Stomach (tissue), 8 donors: ENCODE measurements at regions not wholly inside any gene's neighbourhood (a gene's known extent, or its start where the extent isn't known, plus 50 kb on each side); places are given as distances from the start of the nearest gene placed in this dataset.
"Not testable (repeated sequence)": the region's sequence is repeated elsewhere in the genome, so short reads cannot be mapped to it uniquely, and the experiment has no call there.

Experiments
- DNase-seq, 2 donors: peaks; one replicate each; pipeline versions ENCODE4 v3.0.0 to v3.0.0-alpha.2; 2013 to 2019
- H3K27ac ChIP-seq, 5 donors: fragments of 200-600 bp in 4 of 5; sonication (generic) in 4 of 5; one replicate each; pipeline ENCODE4 v1.5.1; 2013 to 2019; ENCODE audit warnings: mild to moderate bottlenecking in 1 of 5, moderate library complexity in 1 of 5
- H3K27me3 ChIP-seq, 3 donors: fragments of 200-600 bp; sonication (generic); one replicate each; pipeline ENCODE4 v1.5.1; 2017 to 2019; ENCODE audit warnings: mixed run types in 1 of 3
- H3K36me3 ChIP-seq, 4 donors: fragments of 200-600 bp; sonication (generic); 1 replicate in 3 of 4; 2 replicates in 1 of 4; pipeline ENCODE4 v1.5.1; 2016 to 2019
- H3K4me1 ChIP-seq, 4 donors: fragments of 200-600 bp; sonication (generic); one replicate each; pipeline ENCODE4 v1.5.1; 2016 to 2019
- H3K4me3 ChIP-seq, 4 donors: fragments of 200-600 bp; sonication (generic) in 3 of 4; one replicate each; pipeline ENCODE4 v1.5.1; 2016 to 2019; ENCODE audit warnings: mild to moderate bottlenecking in 1 of 4
- H3K9me3 ChIP-seq, 4 donors: fragments of 200-600 bp; sonication (generic); one replicate each; pipeline ENCODE4 v1.5.1; 2016 to 2019
- CTCF ChIP-seq, 7 experiments: fragments of 450-650 bp in 4 of 7; fragments of 200-600 bp in 3 of 7; sonication (generic) in 3 of 7; IDR thresholded peaks; one replicate each; pipeline ENCODE4 v1.5.1; 2016 to 2019; ENCODE audit warnings: antibody characterized with exemption in 7 of 7, control low read depth in 2 of 7, mild to moderate bottlenecking in 1 of 7
- EP300 ChIP-seq: sonication (generic); formaldehyde crosslinking; IDR thresholded peaks from one replicate; pipeline ENCODE4 v1.6.1; 2017; ENCODE audit warnings: antibody characterized with exemption
- POLR2A ChIP-seq, 4 donors: fragments of 450-650 bp; IDR thresholded peaks; one replicate each; pipeline ENCODE4 v1.6.1; 2016; ENCODE audit warnings: antibody characterized with exemption in 4 of 4, control low read depth in 2 of 4, mild to moderate bottlenecking in 1 of 4, moderate library complexity in 1 of 4
- POLR2AphosphoS5 ChIP-seq, 3 donors: sonication (generic); formaldehyde crosslinking; IDR thresholded peaks; one replicate each; pipeline ENCODE4 v1.6.1; 2016; ENCODE audit warnings: antibody characterized with exemption in 3 of 3
- WGBS, 5 donors: extraction: QIAGEN DNeasy Blood & Tissue Kit in 3 of 5; methylation state at CpG; one replicate each; pipeline versions ENCODE4 v1.1.5 to v1.1.7; 2013 to 2018; 5-methylcytosine and 5-hydroxymethylcytosine counted together
- intact Hi-C: fragments of 100-400 bp; cut with DNase I; formaldehyde crosslinking; loops from one replicate; pipeline ENCODE4 v1.15.1; 2023; ENCODE audit warnings: low total_unique reads
- donor health status: healthy with polysubstance abuse.
- donor health status: Bipolar disorder and iron deficiency.
- donor health status: healthy.

GRCh38 chr5:2071562-2071961 lies 188.8 kb upstream of the IRX4 start:
- Histone ChIP-seq H3K4me3 (no peak overlapping the region), H3K9me3 (peaks cover 0 to 4% (median 0%) of the 10 kb centered on the region in 4 donors), H3K4me1 (no peaks in the 10 kb centered on the region), H3K27me3 (peaks cover 0 to 10% (median 0%) of the 10 kb centered on the region in 3 donors), H3K36me3 (no peaks in the 10 kb centered on the region), H3K27ac (no peak overlapping the region)
- intact Hi-C loops: no loop called here
- 88 to 96% (median 93%) methylated on average over 5 of the region's 5 CpGs for WGBS, 5 donors
- DNase-seq: no peak
- TF ChIP-seq EP300 (no peak), POLR2A (IDR thresholded peaks at IDR 0.05) (no peak), POLR2AphosphoS5 (IDR thresholded peaks at IDR 0.05) (no peak), CTCF (IDR thresholded peaks at IDR 0.05) (no peak)

GRCh38 chr5:2070787-2071186 lies 188.1 kb upstream of the IRX4 start:
- DNase-seq, intact Hi-C loops: not testable (repeated sequence)

DNA sequence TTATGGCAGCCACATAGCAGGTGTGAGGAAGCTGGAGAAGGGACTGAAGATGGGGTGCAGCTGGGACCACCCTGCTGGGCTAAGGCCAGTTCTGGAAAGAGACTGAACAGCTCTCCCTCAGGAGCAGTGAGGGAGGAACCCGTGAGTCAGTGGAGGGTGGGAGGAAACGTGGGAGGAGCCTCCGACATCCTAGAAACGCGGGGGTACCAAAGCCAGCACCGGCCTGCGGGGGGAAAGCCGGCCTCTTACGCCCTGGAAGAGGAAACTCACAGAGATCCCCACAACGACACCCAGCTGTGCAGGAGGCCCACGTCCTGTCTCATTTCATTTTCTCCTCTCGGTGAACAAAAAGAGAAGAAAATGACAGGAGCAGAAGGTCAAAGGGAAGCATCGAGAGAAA lies 185.8 kb upstream of the IRX4 start:
- no peak for DNase-seq
- Histone ChIP-seq H3K36me3 (no peaks in the 10 kb centered on the region), H3K4me1 (no peaks in the 10 kb centered on the region), H3K4me3 (no peak overlapping the region), H3K27ac (no peak overlapping the region), H3K9me3 (peaks cover 0 to 4% (median 0%) of the 10 kb centered on the region in 4 donors), H3K27me3 (peaks cover 0 to 17% (median 0%) of the 10 kb centered on the region in 3 donors)
- TF ChIP-seq CTCF (IDR thresholded peaks at IDR 0.05) (no peak), POLR2A (IDR thresholded peaks at IDR 0.05) (no peak), EP300 (no peak), POLR2AphosphoS5 (IDR thresholded peaks at IDR 0.05) (no peak)
- intact Hi-C loops: no loop called here
- 48 to 67% (median 65%) methylated on average over 13 of the region's 13 CpGs for whole genome bisulfite sequencing, 5 donors

More at GRCh38 chr5:2070787-2071186, 188.1 kb upstream of the IRX4 start:
- not testable (repeated sequence) for H3K27ac ChIP-seq, H3K9me3 ChIP-seq, H3K36me3 ChIP-seq, H3K4me1 ChIP-seq, H3K4me3 ChIP-seq
- 54 to 93% (median 83%) methylated on average over 4 of the region's 4 CpGs for WGBS, 5 donors
- H3K27me3 ChIP-seq: peaks cover 0 to 13% (median 0%) of the 10 kb centered on the region in 3 donors

- peaks cover 0 to 17% (median 0%) of the 10 kb centered on the region in 3 donors for H3K27me3 ChIP-seq
- TF ChIP-seq CTCF (IDR thresholded peaks at IDR 0.05): no peak
- no peak for TF ChIP-seq POLR2AphosphoS5 (IDR thresholded peaks at IDR 0.05)
- TF ChIP-seq EP300: no peak
- no peak for TF ChIP-seq POLR2A (IDR thresholded peaks at IDR 0.05)
- intact Hi-C loops: no loop called here
- no peak overlapping the region for H3K27ac ChIP-seq
- 63 to 75% (median 71%) methylated on average over 17 of the region's 17 CpGs for WGBS, 5 donors
- no peak overlapping the region for H3K4me3 ChIP-seq
- H3K4me1 ChIP-seq: no peaks in the 10 kb centered on the region
- no peak for DNase-seq
- H3K36me3 ChIP-seq: no peaks in the 10 kb centered on the region
- peaks cover 0 to 4% (median 0%) of the 10 kb centered on the region in 4 donors for H3K9me3 ChIP-seq
These were observed 183.6 kb upstream of the IRX4 start for GRCh38 chr5:2066373-2066772.

DNA sequence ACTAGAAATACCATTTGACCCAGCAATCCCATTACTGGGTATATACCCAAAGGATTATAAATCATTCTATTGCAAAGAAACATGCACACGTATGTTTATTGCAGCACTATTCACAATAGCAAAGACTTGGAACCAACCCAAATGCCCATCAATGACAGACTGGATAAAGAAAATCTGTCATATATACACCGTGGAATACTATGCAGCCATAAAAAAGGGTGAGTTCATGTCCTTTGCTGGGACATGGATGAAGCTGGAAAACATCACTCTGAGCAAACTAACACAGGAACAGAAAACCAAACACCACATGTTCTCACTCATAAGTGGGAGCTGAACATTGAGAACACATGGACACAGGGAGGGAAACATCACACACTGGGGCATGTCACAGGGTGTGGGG lies 180.7 kb upstream of the IRX4 start:
- H3K36me3 ChIP-seq, DNase-seq: not testable (repeated sequence)
- 67 to 85% (median 77%) methylated on average over 2 of the region's 2 CpGs for WGBS, 5 donors

More for the DNA sequence above, 180.7 kb upstream of the IRX4 start:
- H3K27ac ChIP-seq, H3K4me3 ChIP-seq, H3K9me3 ChIP-seq, intact Hi-C loops, H3K4me1 ChIP-seq: not testable (repeated sequence)
- peaks cover 0 to 15% (median 0%) of the 10 kb centered on the region in 3 donors for H3K27me3 ChIP-seq
